ENCODE measurements at regions not wholly inside any gene's neighbourhood (a gene's known extent, or its start where the extent isn't known, plus 50 kb on each side); places are given as distances from the start of the nearest gene placed in this dataset.

DNA sequence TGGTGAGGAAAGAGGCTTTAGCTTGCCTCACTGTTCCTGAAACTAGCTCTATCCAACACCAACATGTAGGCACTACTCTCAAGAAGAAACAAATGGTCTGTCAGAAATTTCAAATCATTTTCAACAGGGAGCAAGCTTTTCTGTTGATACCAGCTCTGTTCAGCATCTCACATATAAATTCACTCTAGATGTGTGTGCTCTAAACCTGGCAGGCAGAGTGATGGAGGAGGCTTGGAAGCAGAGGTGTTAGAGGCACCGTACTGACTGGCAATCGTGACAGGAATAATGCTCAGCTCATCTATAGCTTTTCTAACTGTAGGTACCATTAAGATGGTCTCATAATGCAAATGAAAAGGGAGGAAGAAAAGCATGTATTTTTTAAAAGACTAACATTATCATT lies 597.2 kb upstream of the NECTIN3 start:
- Mint-ChIP-seq H3K9me3 (peaks cover 21% of the 10 kb centered on the region), H3K4me3 (no peak overlapping the region), H3K27ac (no peak overlapping the region), H3K36me3 (ENCODE audit: low read depth) (no peaks in the 10 kb centered on the region), H3K27me3 (no peaks in the 10 kb centered on the region), H3K4me1 (ENCODE audit: low read depth) (no peaks in the 10 kb centered on the region)
- intact Hi-C loops (cut with micrococcal nuclease) = no loop called here

DNA sequence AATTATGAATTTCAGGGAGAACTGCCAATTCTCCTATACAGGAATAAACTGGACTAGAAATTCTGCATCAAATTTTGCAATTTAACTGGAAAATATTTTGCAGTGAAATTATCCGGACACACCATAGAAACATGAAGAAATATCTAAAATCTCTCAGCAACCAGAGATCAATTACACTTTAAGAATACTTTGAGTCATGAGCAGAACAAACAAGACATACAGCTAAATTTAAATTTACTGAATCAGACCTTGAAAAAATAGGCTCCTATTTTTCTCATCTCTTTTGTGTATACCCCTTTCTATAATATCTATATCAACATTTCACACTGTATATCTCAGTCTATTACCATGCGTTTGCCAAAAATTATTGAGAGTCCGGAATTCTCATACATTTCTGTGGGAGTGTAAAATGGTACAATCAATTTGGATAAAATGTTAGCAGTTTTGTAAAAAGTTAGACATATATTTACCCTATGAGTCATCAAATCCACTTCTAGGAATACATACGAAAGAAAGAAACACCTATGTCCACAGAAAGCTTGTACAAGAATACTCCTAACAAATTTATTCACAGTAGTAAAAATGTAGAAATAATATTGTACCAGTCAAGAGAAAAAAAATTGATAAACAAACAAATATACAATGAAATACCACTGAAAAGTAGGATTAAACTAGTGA lies 593.1 kb upstream of the NECTIN3 start:
- Mint-ChIP-seq H3K4me1 (ENCODE audit: low read depth) (no peaks in the 10 kb centered on the region), H3K9me3 (peaks cover 27% of the 10 kb centered on the region), H3K36me3 (ENCODE audit: low read depth) (no peaks in the 10 kb centered on the region), H3K27me3 (no peaks in the 10 kb centered on the region), H3K4me3 (no peak overlapping the region), H3K27ac (no peak overlapping the region)
- intact Hi-C loops (cut with micrococcal nuclease) = no loop called here

DNA sequence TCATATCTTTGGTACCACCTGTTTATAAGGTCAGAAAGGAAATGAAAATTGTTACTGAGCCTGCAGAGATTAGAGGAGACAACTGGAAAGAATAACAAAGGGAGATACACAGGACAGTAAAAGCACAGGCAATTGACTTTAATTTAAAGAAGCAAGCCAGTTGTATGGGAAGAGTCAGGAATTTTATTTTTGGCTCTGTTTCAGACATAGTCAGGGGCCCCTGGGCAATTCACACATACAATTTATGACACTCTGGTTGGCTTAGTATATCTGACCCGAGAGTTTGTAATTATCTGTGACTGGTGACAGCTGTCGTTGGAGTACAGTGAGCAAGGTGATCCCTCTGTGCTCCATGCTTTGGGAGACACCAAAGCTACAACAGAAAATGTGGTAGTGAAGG lies 591.9 kb upstream of the NECTIN3 start:
- peaks cover 20% of the 10 kb centered on the region for H3K9me3 Mint-ChIP-seq
- no peaks in the 10 kb centered on the region for H3K36me3 Mint-ChIP-seq (ENCODE audit: low read depth)
- no peaks in the 10 kb centered on the region for H3K27me3 Mint-ChIP-seq
- intact Hi-C loops (cut with micrococcal nuclease) = no loop called here
- H3K4me1 Mint-ChIP-seq (ENCODE audit: low read depth) = no peaks in the 10 kb centered on the region
- no peak overlapping the region for H3K4me3 Mint-ChIP-seq
- no peak overlapping the region for H3K27ac Mint-ChIP-seq

DNA sequence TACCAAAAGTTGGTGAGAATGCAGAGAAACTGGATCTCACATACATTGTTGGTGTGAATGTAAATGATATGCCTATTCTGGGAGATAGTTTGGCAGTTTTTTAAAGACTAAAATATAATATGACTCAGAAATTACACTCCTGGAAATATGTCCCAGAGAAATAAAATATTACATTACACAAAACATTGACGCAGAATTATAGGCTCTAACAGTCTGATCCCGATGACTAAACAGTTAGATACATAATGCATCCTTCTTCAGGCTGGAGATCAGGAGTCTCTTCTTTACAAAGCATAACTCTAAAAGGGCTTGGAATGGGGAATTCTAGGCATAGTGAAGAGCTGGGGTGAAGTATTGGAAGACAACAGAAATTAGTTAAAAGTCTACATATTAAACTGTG lies 586.2 kb upstream of the NECTIN3 start:
- Mint-ChIP-seq H3K9me3 (peaks cover 36% of the 10 kb centered on the region), H3K4me1 (ENCODE audit: low read depth) (no peaks in the 10 kb centered on the region), H3K36me3 (ENCODE audit: low read depth) (no peaks in the 10 kb centered on the region), H3K27ac (no peak overlapping the region), H3K27me3 (no peaks in the 10 kb centered on the region), H3K4me3 (no peak overlapping the region)
- intact Hi-C loops (cut with micrococcal nuclease) = no loop called here

DNA sequence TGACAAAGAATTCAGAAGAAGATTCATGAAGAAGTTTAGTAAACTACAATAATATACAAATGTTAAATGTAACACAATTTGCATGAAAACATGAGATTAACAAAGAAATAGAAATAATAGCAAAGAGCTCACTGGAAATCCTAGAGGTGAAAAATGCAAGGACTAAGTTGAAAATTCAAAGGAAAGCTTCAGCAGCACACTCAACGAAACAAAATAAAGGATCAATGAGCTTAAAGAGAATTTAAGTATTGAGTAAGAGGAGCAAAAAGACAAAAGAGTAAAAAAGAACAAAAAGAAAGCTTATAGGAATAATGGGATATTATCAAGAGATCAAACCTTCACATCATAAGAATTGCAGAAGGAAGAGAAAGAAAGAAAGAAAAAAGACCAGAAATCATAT lies 583.8 kb upstream of the NECTIN3 start:
- H3K27me3 Mint-ChIP-seq = no peaks in the 10 kb centered on the region
- H3K27ac Mint-ChIP-seq = no peak overlapping the region
- intact Hi-C loops (cut with micrococcal nuclease) = no loop called here
- H3K36me3 Mint-ChIP-seq (ENCODE audit: low read depth) = no peaks in the 10 kb centered on the region
- no peaks in the 10 kb centered on the region for H3K4me1 Mint-ChIP-seq (ENCODE audit: low read depth)
- H3K4me3 Mint-ChIP-seq = no peak overlapping the region
- peaks cover 30% of the 10 kb centered on the region for H3K9me3 Mint-ChIP-seq

DNA sequence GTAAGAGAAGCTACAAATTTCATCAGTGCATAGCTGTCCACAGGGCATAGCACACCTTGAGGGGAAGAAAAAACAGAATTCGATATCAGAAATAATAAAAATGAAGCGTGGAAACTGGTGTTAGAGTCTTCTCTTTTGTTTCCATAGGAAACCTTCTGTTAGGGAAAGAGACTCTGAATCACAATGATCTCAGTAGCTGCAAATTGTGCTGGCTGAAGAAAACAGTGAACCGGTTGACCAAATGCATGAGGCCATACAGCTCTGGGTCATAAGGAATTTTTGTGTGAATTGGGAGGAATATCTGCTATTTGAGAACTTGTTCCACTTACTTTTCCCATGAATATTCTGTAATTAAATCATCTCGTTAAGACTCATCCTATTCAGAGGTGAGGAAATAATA lies 580.2 kb upstream of the NECTIN3 start:
- Mint-ChIP-seq H3K4me1 (ENCODE audit: low read depth) (no peaks in the 10 kb centered on the region), H3K4me3 (no peak overlapping the region)
- intact Hi-C loops (cut with micrococcal nuclease) = no loop called here

DNA sequence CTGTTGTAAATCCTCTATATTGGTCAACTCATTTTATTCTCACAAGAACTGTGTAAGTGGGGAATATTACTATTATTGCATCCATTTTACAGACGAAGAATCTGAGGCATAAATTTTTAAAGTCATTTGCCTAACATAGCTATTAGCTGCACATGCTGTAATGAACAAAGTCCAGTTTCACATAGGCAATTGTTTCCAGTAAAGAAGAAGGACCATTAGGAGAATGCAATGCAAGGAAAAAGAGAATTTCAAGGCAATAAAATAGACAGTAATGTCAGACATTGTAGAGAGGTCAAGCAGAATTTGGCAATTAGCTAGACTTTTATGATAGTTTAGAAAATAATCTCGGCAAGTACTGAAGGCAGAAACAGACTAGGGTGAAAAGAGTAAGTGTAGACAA lies 578.7 kb upstream of the NECTIN3 start:
- intact Hi-C loops (cut with micrococcal nuclease) = no loop called here
- Mint-ChIP-seq H3K9me3 (peaks cover 36% of the 10 kb centered on the region), H3K4me1 (ENCODE audit: low read depth) (no peaks in the 10 kb centered on the region), H3K36me3 (ENCODE audit: low read depth) (no peaks in the 10 kb centered on the region), H3K27me3 (no peaks in the 10 kb centered on the region), H3K27ac (no peak overlapping the region), H3K4me3 (no peak overlapping the region)

More for the DNA sequence above, 580.2 kb upstream of the NECTIN3 start:
- Mint-ChIP-seq H3K36me3 (ENCODE audit: low read depth) (no peaks in the 10 kb centered on the region), H3K27me3 (no peaks in the 10 kb centered on the region), H3K27ac (no peak overlapping the region), H3K9me3 (peaks cover 36% of the 10 kb centered on the region)

DNA sequence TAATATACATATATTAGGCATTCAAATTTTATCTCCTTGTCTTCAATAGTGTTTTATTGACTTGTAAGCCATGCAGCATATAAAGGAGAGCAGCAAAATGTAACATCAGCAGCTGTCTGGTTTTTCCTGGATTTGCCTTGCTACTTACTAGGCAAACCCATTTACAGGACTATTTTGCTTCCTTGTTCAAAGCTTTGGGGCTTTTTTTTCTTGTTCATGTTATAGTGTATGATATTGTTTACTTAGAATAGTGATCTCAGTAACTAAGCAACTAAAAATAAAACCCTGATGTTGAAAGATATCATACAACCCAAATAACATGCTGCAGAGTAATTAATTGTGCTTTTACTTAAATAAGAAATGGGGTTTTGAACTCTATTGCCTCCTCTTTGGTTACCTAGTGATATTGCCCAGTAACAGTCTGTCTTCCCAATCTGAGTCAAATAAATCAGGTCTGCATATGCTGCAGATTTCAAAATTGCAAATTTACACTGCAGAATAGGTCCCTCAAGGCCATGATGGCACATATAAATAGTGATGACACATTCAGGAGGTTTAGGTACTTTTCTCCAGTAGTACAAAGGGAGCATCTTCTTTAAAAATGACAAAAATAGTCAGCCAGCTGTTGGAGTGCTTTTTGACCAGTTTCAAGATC lies 578.1 kb upstream of the NECTIN3 start:
- no peak overlapping the region for H3K27ac Mint-ChIP-seq
- no peaks in the 10 kb centered on the region for H3K36me3 Mint-ChIP-seq (ENCODE audit: low read depth)
- intact Hi-C loops (cut with micrococcal nuclease) = no loop called here
- H3K4me3 Mint-ChIP-seq = no peak overlapping the region
- no peaks in the 10 kb centered on the region for H3K4me1 Mint-ChIP-seq (ENCODE audit: low read depth)
- H3K9me3 Mint-ChIP-seq = peaks cover 35% of the 10 kb centered on the region
- H3K27me3 Mint-ChIP-seq = no peaks in the 10 kb centered on the region

DNA sequence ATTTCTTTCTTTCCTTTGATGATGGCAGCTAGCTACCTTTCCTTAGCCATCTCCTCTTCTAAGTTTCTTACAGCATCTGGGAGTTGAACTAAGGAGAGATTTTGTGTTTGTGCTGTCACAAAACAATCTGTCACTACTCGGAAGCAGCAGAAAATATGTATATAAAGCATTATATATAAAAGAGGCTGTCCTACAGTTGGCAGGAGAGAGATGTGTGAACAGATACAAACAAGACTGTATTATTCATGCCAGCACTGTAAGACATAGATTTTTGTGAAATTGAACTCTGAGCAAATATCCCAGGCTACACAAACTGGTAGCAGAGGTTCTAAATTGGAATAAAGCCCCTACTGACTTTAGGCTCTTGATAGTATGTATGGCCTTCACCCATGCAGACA lies 577.5 kb upstream of the NECTIN3 start:
- Mint-ChIP-seq H3K36me3 (ENCODE audit: low read depth) (no peaks in the 10 kb centered on the region), H3K4me1 (ENCODE audit: low read depth) (no peaks in the 10 kb centered on the region), H3K27ac (no peak overlapping the region), H3K9me3 (peaks cover 32% of the 10 kb centered on the region), H3K27me3 (no peaks in the 10 kb centered on the region), H3K4me3 (no peak overlapping the region)
- intact Hi-C loops (cut with micrococcal nuclease) = no loop called here

DNA sequence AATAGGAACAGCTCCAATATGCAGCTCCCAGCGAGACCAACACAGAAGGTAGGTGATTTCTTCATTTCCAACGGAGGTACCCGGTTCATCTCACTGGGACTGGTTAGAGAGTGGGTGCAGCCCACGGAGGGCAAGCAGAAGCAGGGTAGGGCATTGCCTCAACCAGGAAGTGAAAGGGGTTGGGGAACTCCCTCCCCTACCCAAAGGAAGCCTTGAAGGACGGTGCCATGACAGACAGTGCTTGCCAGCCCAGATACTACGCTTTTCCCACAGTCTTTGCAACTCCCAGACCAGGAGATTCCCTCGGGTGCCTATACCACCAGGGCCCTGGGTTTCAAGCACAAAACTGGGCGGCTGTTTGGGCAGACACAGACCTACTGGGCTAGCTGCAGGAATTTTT lies 576.9 kb upstream of the NECTIN3 start:
- H3K4me1 Mint-ChIP-seq (ENCODE audit: low read depth) = no peaks in the 10 kb centered on the region
- no peaks in the 10 kb centered on the region for H3K36me3 Mint-ChIP-seq (ENCODE audit: low read depth)
- H3K9me3 Mint-ChIP-seq = peaks cover 32% of the 10 kb centered on the region
- intact Hi-C loops (cut with micrococcal nuclease) = no loop called here
- H3K27me3 Mint-ChIP-seq = no peaks in the 10 kb centered on the region
- H3K4me3 Mint-ChIP-seq = no peak overlapping the region
- no peak overlapping the region for H3K27ac Mint-ChIP-seq

DNA sequence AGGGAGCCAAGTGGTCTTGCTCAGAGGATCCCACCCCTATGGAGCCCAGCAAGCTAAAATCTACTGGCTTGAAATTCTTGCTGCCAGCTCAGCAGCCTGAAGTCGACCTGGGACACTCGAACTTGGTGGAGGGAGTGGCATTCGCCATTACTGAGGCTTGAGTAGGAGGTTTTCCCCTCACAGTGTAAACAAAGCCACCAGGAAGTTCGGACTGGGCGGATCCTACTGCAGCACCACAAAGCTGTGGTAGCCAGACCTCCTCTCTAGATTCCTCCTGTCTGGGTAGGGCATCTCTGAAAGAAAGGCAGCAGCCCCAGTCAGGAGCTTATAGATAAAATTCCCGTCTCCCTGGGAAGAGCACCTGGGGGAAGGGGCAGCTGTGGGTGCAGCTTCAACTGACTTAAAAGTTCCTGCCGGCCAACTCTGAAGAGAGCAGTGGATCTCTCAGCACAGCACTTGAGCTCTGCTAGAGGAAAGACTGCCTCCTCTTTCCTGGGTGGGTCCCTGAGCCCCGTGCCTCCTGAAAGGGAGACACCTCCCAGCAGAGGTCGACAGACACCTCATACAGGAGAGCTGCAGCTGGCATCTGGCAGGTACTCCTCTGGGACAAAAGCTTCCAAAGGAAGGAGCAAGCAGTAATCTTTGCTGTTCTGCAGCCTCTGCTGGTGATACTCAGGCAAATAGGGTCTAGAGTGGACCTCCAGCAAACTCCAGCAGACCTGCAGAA lies 576.3 kb upstream of the NECTIN3 start:
- peaks cover 32% of the 10 kb centered on the region for H3K9me3 Mint-ChIP-seq
- H3K4me3 Mint-ChIP-seq = no peak overlapping the region
- H3K4me1 Mint-ChIP-seq (ENCODE audit: low read depth) = no peaks in the 10 kb centered on the region
- H3K36me3 Mint-ChIP-seq (ENCODE audit: low read depth) = no peaks in the 10 kb centered on the region
- no peaks in the 10 kb centered on the region for H3K27me3 Mint-ChIP-seq
- intact Hi-C loops (cut with micrococcal nuclease) = no loop called here
- no peak overlapping the region for H3K27ac Mint-ChIP-seq

DNA sequence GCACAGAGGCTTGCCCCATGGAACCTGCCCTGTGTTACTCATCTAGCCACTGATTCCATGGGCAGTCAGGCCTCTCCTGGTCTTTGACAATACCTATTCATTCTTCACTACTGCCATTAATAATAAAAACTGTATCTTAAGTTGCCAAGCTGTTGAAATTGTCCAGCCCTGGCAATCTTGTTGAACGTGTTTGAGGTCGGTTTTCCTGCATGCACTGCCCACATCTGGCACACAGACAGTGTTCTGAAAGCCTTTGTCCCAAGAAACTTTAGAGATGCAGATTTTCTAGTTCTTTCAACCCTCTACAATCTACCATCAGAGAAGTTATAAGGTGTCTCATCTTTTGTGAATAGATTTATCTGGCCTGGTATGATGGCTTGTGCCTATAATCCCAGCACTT lies 567.2 kb upstream of the NECTIN3 start:
- Mint-ChIP-seq H3K27ac (no peak overlapping the region), H3K4me1 (ENCODE audit: low read depth) (no peaks in the 10 kb centered on the region), H3K27me3 (no peaks in the 10 kb centered on the region), H3K4me3 (no peak overlapping the region), H3K36me3 (ENCODE audit: low read depth) (no peaks in the 10 kb centered on the region), H3K9me3 (peaks cover 23% of the 10 kb centered on the region)
- intact Hi-C loops (cut with micrococcal nuclease) = no loop called here

DNA sequence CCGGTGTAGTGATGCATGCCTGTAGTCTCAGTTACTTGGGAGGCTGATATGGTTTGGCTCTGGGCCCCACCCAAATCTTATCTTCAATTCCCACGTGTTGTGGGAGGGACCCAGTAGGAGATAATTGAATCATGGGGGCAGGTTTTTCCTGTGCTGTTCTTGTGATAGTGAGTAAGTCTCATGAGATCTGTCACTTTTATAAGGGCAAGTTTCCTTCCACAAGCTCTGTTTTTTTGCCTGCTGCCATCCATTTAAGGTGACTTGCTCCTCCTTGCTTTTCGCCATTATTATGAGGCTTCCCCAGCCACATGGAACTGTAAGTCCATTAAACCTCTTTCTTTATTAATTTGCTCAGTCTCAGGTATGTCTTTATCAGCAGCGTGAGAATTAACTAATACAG lies 566.7 kb upstream of the NECTIN3 start:
- Mint-ChIP-seq H3K27ac (no peak overlapping the region), H3K36me3 (ENCODE audit: low read depth) (no peaks in the 10 kb centered on the region), H3K9me3 (peaks cover 28% of the 10 kb centered on the region), H3K4me3 (no peak overlapping the region), H3K27me3 (no peaks in the 10 kb centered on the region), H3K4me1 (ENCODE audit: low read depth) (no peaks in the 10 kb centered on the region)
- intact Hi-C loops (cut with micrococcal nuclease) = no loop called here

DNA sequence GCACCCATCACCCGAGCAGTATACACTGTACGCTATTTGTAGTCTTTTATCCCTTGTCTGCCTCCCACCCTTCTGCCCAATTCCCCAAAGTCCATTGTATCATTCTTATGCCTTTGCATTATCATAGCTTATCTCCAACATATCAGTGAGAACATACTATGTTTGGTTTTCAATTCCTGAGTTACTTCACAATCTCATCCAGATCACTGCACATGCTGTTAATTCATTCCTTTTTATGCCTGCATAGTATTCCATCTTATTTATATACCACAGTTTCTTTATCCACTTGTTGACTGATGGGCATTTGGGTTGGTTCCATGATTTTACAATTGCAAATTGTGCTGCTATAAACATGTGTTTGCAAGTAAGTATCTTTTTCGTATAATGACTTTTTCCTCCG lies 564.7 kb upstream of the NECTIN3 start:
- Mint-ChIP-seq H3K27ac (no peak overlapping the region), H3K4me3 (no peak overlapping the region), H3K4me1 (ENCODE audit: low read depth) (no peaks in the 10 kb centered on the region), H3K27me3 (no peaks in the 10 kb centered on the region), H3K36me3 (ENCODE audit: low read depth) (no peaks in the 10 kb centered on the region), H3K9me3 (peaks cover 46% of the 10 kb centered on the region)
- intact Hi-C loops (cut with micrococcal nuclease) = no loop called here
